Loucy (cell line): ENCODE measurements at regions not wholly inside any gene's neighbourhood (a gene's known extent, or its start where the extent isn't known, plus 50 kb on each side); places are given as distances from the start of the nearest gene placed in this dataset.

ENCODE experiments used
- H2AFZ ChIP-seq: fragments of 200-600 bp; sonication (generic); 2 replicates; pipeline ENCODE4 v1.6.0; 2016; ENCODE audit warnings: antibody characterized with exemption, mild to moderate bottlenecking, low read length, moderate library complexity
- H3F3A ChIP-seq: fragments of 200-600 bp; 2 replicates; pipeline ENCODE4 v1.6.0; 2016; ENCODE audit warnings: antibody characterized with exemption, low read depth, mild to moderate bottlenecking
- H3K27me3 ChIP-seq: fragments of 200-600 bp; sonication (generic); 2 replicates; pipeline ENCODE4 v1.6.1; 2014; ENCODE audit warnings: low read length, mild to moderate bottlenecking; ENCODE audit not compliant: insufficient read depth, poor library complexity, severe bottlenecking
- H3K36me3 ChIP-seq: fragments of 200-600 bp; sonication (generic); 2 replicates; pipeline ENCODE4 v1.6.1; 2016; ENCODE audit warnings: low read length; ENCODE audit not compliant: insufficient read depth
- H3K4me1 ChIP-seq: fragments of 200-600 bp; sonication (generic); 2 replicates; pipeline ENCODE4 v1.5.1; 2014; ENCODE audit warnings: low read length, mild to moderate bottlenecking; ENCODE audit not compliant: insufficient read depth, poor library complexity, severe bottlenecking
- H3K4me2 ChIP-seq: fragments of 200-600 bp; sonication (generic); 2 replicates; pipeline ENCODE4 v1.6.0; 2014; ENCODE audit warnings: antibody characterized with exemption, low read length, low read depth, mild to moderate bottlenecking; ENCODE audit not compliant: poor library complexity, severe bottlenecking
- H3K4me3 ChIP-seq: fragments of 200-600 bp; sonication (generic); 2 replicates; pipeline ENCODE4 v1.5.1; 2014; ENCODE audit warnings: low read length, mild to moderate bottlenecking, mixed read lengths; ENCODE audit not compliant: poor library complexity, severe bottlenecking
- H3K79me2 ChIP-seq: fragments of 200-600 bp; sonication (generic); 2 replicates; pipeline ENCODE4 v1.6.1; 2014; ENCODE audit warnings: low read length; ENCODE audit not compliant: insufficient read depth
- H3K9ac ChIP-seq: fragments of 200-600 bp; sonication (generic); 2 replicates; pipeline ENCODE4 v1.6.0; 2014; ENCODE audit warnings: mild to moderate bottlenecking, low read depth, low read length, moderate library complexity; ENCODE audit not compliant: poor library complexity, severe bottlenecking
- H3K9me2 ChIP-seq: fragments of 200-600 bp; sonication (generic); replicated peaks from 2 replicates; pipeline ENCODE4 v1.6.1; 2016; ENCODE audit warnings: low read depth, low read length, mixed read lengths
- H3K9me3 ChIP-seq: fragments of 200-600 bp; sonication (generic); 2 replicates; pipeline ENCODE4 v1.6.1; 2014; ENCODE audit warnings: mild to moderate bottlenecking, antibody characterized with exemption, low read length, low read depth; ENCODE audit not compliant: insufficient read depth
- H4K20me1 ChIP-seq: fragments of 200-600 bp; sonication (generic); 2 replicates; pipeline ENCODE4 v1.6.0; 2014; ENCODE audit warnings: antibody characterized with exemption, low read length, mild to moderate bottlenecking; ENCODE audit not compliant: insufficient read depth, poor library complexity, severe bottlenecking
- CTCF ChIP-seq: fragments of 200-600 bp; sonication (generic); conservative IDR thresholded peaks from 2 replicates; pipeline ENCODE4 v1.5.1; 2014; ENCODE audit warnings: mild to moderate bottlenecking, antibody characterized with exemption, low read length
- EZH2phosphoT487 ChIP-seq: fragments of 200-600 bp; IDR thresholded peaks from 2 replicates; pipeline ENCODE4 v1.6.1; 2018; ENCODE audit warnings: antibody characterized with exemption, mild to moderate bottlenecking, moderate library complexity, borderline replicate concordance

- no peaks in the 10 kb centered on the region for H3K36me3 ChIP-seq
- H3F3A ChIP-seq = no peaks in the 10 kb centered on the region
- no peaks in the 10 kb centered on the region for H3K27me3 ChIP-seq
- no peak overlapping the region for H3K9ac ChIP-seq
- no peak overlapping the region for H3K4me2 ChIP-seq
- H3K79me2 ChIP-seq = no peaks in the 10 kb centered on the region
- H3K9me3 ChIP-seq = no peaks in the 10 kb centered on the region
- H2AFZ ChIP-seq = no peak overlapping the region
- H3K4me1 ChIP-seq = no peaks in the 10 kb centered on the region
- H3K4me3 ChIP-seq = no peak overlapping the region
- TF ChIP-seq EZH2phosphoT487 (no peak), CTCF (no peak)
- H4K20me1 ChIP-seq = no peaks in the 10 kb centered on the region
- H3K9me2 ChIP-seq = no peaks in the 10 kb centered on the region
Observed at GRCh38 chr4:62144431-62144830, 944.3 kb downstream of the ADGRL3 start.

GRCh38 chr4:62135565-62136156, 935.5 kb downstream of the ADGRL3 start:
- no peak overlapping the region for H3K4me2 ChIP-seq

GRCh38 chr4:62133977-62134376, 933.9 kb downstream of the ADGRL3 start:
- Histone ChIP-seq H3K9me2 (no peaks in the 10 kb centered on the region), H3K9ac (no peak overlapping the region), H3K27me3 (no peaks in the 10 kb centered on the region), H3K4me3 (no peak overlapping the region), H4K20me1 (no peaks in the 10 kb centered on the region), H3K4me2 (no peak overlapping the region), H3K79me2 (no peaks in the 10 kb centered on the region), H3K36me3 (no peaks in the 10 kb centered on the region), H3F3A (no peaks in the 10 kb centered on the region), H3K4me1 (no peaks in the 10 kb centered on the region), H2AFZ (no peak overlapping the region), H3K9me3 (no peaks in the 10 kb centered on the region)
- TF ChIP-seq CTCF (no peak), EZH2phosphoT487 (no peak)

More at GRCh38 chr4:62135565-62136156, 935.5 kb downstream of the ADGRL3 start:
- H3K4me3 ChIP-seq = no peak overlapping the region
- no peaks in the 10 kb centered on the region for H3F3A ChIP-seq
- H3K4me1 ChIP-seq = no peaks in the 10 kb centered on the region
- H3K9me3 ChIP-seq = no peaks in the 10 kb centered on the region
- no peaks in the 10 kb centered on the region for H3K79me2 ChIP-seq
- no peaks in the 10 kb centered on the region for H3K27me3 ChIP-seq
- no peaks in the 10 kb centered on the region for H4K20me1 ChIP-seq
- no peak overlapping the region for H3K9ac ChIP-seq
- H2AFZ ChIP-seq = no peak overlapping the region
- no peak for TF ChIP-seq CTCF
- no peaks in the 10 kb centered on the region for H3K9me2 ChIP-seq
- no peaks in the 10 kb centered on the region for H3K36me3 ChIP-seq
